Liver (tissue), 8 donors: ENCODE measurements at regions not wholly inside any gene's neighbourhood (a gene's known extent, or its start where the extent isn't known, plus 50 kb on each side); places are given as distances from the start of the nearest gene placed in this dataset.

ENCODE experiments used
- DNase-seq: peaks from one replicate; pipeline ENCODE4 v3.0.0-alpha.2; 2017; ENCODE audit warnings: low spot score
- H3K27ac ChIP-seq, 2 donors: one replicate each; pipeline ENCODE4 v1.7.0; 2013; ENCODE audit warnings: inconsistent platforms in 2 of 2, low read length in 2 of 2, control low read depth in 1 of 2, low read depth in 1 of 2, mild to moderate bottlenecking in 1 of 2
- H3K27me3 ChIP-seq, 4 donors: one replicate each; pipeline versions ENCODE4 v1.6.1 to v1.7.0; 2013; ENCODE audit warnings: low read length in 3 of 4, inconsistent platforms in 1 of 4, mild to moderate bottlenecking in 1 of 4, moderate library complexity in 1 of 4; ENCODE audit not compliant: control insufficient read depth in 4 of 4, insufficient read depth in 4 of 4
- H3K36me3 ChIP-seq, 4 donors: one replicate each; pipeline versions ENCODE4 v1.6.1 to v1.7.0; 2013; ENCODE audit warnings: low read length in 3 of 4, mild to moderate bottlenecking in 3 of 4, low read depth in 1 of 4, moderate library complexity in 1 of 4; ENCODE audit not compliant: control insufficient read depth in 4 of 4, insufficient read depth in 3 of 4
- H3K4me1 ChIP-seq, 4 donors: one replicate each; pipeline versions ENCODE4 v1.6.1 to v1.7.0; 2013; ENCODE audit warnings: low read length in 3 of 4, mild to moderate bottlenecking in 3 of 4, moderate library complexity in 1 of 4; ENCODE audit not compliant: control insufficient read depth in 4 of 4, insufficient read depth in 4 of 4
- H3K4me3 ChIP-seq, 3 donors: one replicate each; pipeline versions ENCODE4 v1.6.1 to v1.7.0; 2013; ENCODE audit warnings: low read length in 3 of 3, control low read depth in 1 of 3, low read depth in 1 of 3, mild to moderate bottlenecking in 1 of 3
- H3K9ac ChIP-seq, 2 donors: one replicate each; pipeline ENCODE4 v1.7.0; 2013; ENCODE audit warnings: low read length in 2 of 2, mild to moderate bottlenecking in 2 of 2, moderate library complexity in 2 of 2, control low read depth in 1 of 2, low read depth in 1 of 2
- H3K9me3 ChIP-seq, 4 donors: one replicate each; pipeline versions ENCODE4 v1.6.1 to v1.7.0; 2013; ENCODE audit warnings: low read length in 3 of 4; ENCODE audit not compliant: control insufficient read depth in 4 of 4
- ATF3 ChIP-seq: IDR thresholded peaks from 2 replicates; pipeline ENCODE4 v1.6.1; 2016; ENCODE audit warnings: antibody characterized with exemption
- EGR1 ChIP-seq, 2 donors: IDR thresholded peaks; 2 replicates each; pipeline ENCODE4 v1.6.1; 2016 to 2018; ENCODE audit warnings: antibody characterized with exemption in 2 of 2, low read depth in 2 of 2
- FOXA1 ChIP-seq: IDR thresholded peaks from 2 replicates; pipeline ENCODE4 v1.6.1; 2016; ENCODE audit warnings: antibody characterized with exemption
- FOXA2 ChIP-seq: IDR thresholded peaks from 2 replicates; pipeline ENCODE4 v1.6.1; 2016; ENCODE audit warnings: antibody characterized with exemption
- GABPA ChIP-seq, 2 donors: IDR thresholded peaks in 1 of 2; conservative IDR thresholded peaks in 1 of 2; 2 replicates each; pipeline ENCODE4 v1.6.1; 2016; ENCODE audit warnings: antibody characterized with exemption in 2 of 2, mild to moderate bottlenecking in 1 of 2, moderate library complexity in 1 of 2
- HNF4A ChIP-seq, 2 donors: conservative IDR thresholded peaks; 2 replicates each; pipeline ENCODE4 v1.6.1; 2016; ENCODE audit warnings: antibody characterized with exemption in 2 of 2, mild to moderate bottlenecking in 2 of 2
- HNF4G ChIP-seq: IDR thresholded peaks from 2 replicates; pipeline ENCODE4 v1.6.1; 2016; ENCODE audit warnings: antibody characterized with exemption
- JUND ChIP-seq, 2 donors: IDR thresholded peaks; 2 replicates each; pipeline ENCODE4 v1.6.1; 2016; ENCODE audit warnings: antibody characterized with exemption in 2 of 2
- MAX ChIP-seq: IDR thresholded peaks from 2 replicates; pipeline ENCODE4 v1.6.1; 2016; ENCODE audit warnings: antibody characterized with exemption
- NR2F2 ChIP-seq: IDR thresholded peaks from 2 replicates; pipeline ENCODE4 v1.6.1; 2016; ENCODE audit warnings: antibody characterized with exemption
- RAD21 ChIP-seq, 2 donors: IDR thresholded peaks; 2 replicates each; pipeline ENCODE4 v1.6.1; 2016; ENCODE audit warnings: antibody characterized with exemption in 2 of 2, mild to moderate bottlenecking in 2 of 2
- REST ChIP-seq: IDR thresholded peaks from 2 replicates; pipeline ENCODE4 v1.6.1; 2016; ENCODE audit warnings: antibody characterized with exemption, mild to moderate bottlenecking
- RXRA ChIP-seq, 2 donors: IDR thresholded peaks; 2 replicates each; pipeline ENCODE4 v1.6.1; 2017 to 2018; ENCODE audit warnings: antibody characterized with exemption in 2 of 2, mild to moderate bottlenecking in 1 of 2
- SP1 ChIP-seq: IDR thresholded peaks from 2 replicates; pipeline ENCODE4 v1.6.1; 2018; ENCODE audit warnings: antibody characterized with exemption, mild to moderate bottlenecking
- TAF1 ChIP-seq: conservative IDR thresholded peaks from 2 replicates; pipeline ENCODE4 v1.6.1; 2016; ENCODE audit warnings: antibody characterized with exemption, mild to moderate bottlenecking
- YY1 ChIP-seq: IDR thresholded peaks from 2 replicates; pipeline ENCODE4 v1.6.1; 2016; ENCODE audit warnings: antibody characterized with exemption, mild to moderate bottlenecking
- ZBTB33 ChIP-seq: IDR thresholded peaks from 2 replicates; pipeline ENCODE4 v1.6.1; 2016; ENCODE audit warnings: antibody characterized with exemption
- WGBS: extraction: QIAGEN DNeasy Blood & Tissue Kit; methylation state at CpG from one replicate; pipeline ENCODE4 v1.1.7; 2013; 5-methylcytosine and 5-hydroxymethylcytosine counted together
- TF ChIP-seq, protein P1 (sequence below): fragments of 150-350 bp; IDR thresholded peaks from 2 replicates; pipeline ENCODE4 v1.5.1; 2017; ENCODE audit warnings: improper control_type of control experiment, low read depth, low read length; ENCODE audit not compliant: missing input control
- donor health status: healthy.
- donor health status: healthy.
- donor health status: healthy.
- donor health status: healthy.
- donor health status: healthy.

- TF ChIP-seq, protein P1, sequence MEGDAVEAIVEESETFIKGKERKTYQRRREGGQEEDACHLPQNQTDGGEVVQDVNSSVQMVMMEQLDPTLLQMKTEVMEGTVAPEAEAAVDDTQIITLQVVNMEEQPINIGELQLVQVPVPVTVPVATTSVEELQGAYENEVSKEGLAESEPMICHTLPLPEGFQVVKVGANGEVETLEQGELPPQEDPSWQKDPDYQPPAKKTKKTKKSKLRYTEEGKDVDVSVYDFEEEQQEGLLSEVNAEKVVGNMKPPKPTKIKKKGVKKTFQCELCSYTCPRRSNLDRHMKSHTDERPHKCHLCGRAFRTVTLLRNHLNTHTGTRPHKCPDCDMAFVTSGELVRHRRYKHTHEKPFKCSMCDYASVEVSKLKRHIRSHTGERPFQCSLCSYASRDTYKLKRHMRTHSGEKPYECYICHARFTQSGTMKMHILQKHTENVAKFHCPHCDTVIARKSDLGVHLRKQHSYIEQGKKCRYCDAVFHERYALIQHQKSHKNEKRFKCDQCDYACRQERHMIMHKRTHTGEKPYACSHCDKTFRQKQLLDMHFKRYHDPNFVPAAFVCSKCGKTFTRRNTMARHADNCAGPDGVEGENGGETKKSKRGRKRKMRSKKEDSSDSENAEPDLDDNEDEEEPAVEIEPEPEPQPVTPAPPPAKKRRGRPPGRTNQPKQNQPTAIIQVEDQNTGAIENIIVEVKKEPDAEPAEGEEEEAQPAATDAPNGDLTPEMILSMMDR = no peak
- TF ChIP-seq SP1 = no peak
These were observed 157.3 kb downstream of the C5orf15 start (continued) for GRCh38 chr5:133811168-133811567.

GRCh38 chr5:133809801-133810200, 158.6 kb downstream of the C5orf15 start:
- no peak overlapping the region for H3K27ac ChIP-seq
- no peak for TF ChIP-seq JUND (IDR thresholded peaks at IDR 0.05)
- no peak for TF ChIP-seq EGR1 (IDR thresholded peaks at IDR 0.05; ENCODE audit: low read depth in 2 of 2)
- TF ChIP-seq ATF3 = no peak
- TF ChIP-seq ZBTB33 = no peak
- TF ChIP-seq, protein P1 = no peak
- no peak for TF ChIP-seq FOXA1
- no peak for TF ChIP-seq SP1
- no peak for TF ChIP-seq MAX
- no peak for TF ChIP-seq HNF4A (conservative IDR thresholded peaks at IDR 0.05)
- no peak for TF ChIP-seq YY1
- TF ChIP-seq HNF4G = no peak
- TF ChIP-seq TAF1 = no peak
- no peak for TF ChIP-seq FOXA2
- TF ChIP-seq NR2F2 = no peak
- TF ChIP-seq RAD21 (IDR thresholded peaks at IDR 0.05) = no peak
- TF ChIP-seq RXRA (IDR thresholded peaks at IDR 0.05) = no peak
- TF ChIP-seq GABPA (IDR thresholded peaks at IDR 0.05 in 1 of 2, conservative IDR thresholded peaks at IDR 0.05 in 1 of 2) = no peak
- WGBS = 94% methylated on average over 2 of the region's 2 CpGs
- H3K4me1 ChIP-seq = no peaks in the 10 kb centered on the region
- H3K36me3 ChIP-seq = no peaks in the 10 kb centered on the region
- H3K27me3 ChIP-seq = no peaks in the 10 kb centered on the region
- no peak for DNase-seq
- no peak overlapping the region for H3K4me3 ChIP-seq
- no peak overlapping the region for H3K9ac ChIP-seq
- H3K9me3 ChIP-seq = no peaks in the 10 kb centered on the region

- no peak overlapping the region for H3K27ac ChIP-seq
- H3K4me1 ChIP-seq = peaks cover 0 to under 1% (median under 1%) of the 10 kb centered on the region in 4 donors
- no peak overlapping the region for H3K4me3 ChIP-seq
- no peaks in the 10 kb centered on the region for H3K36me3 ChIP-seq
- 22% methylated on average over 4 of the region's 4 CpGs for WGBS
- no peak overlapping the region for H3K9ac ChIP-seq
- no peak for DNase-seq
- no peak for TF ChIP-seq HNF4A (conservative IDR thresholded peaks at IDR 0.05)
- no peak for TF ChIP-seq ZBTB33
- TF ChIP-seq HNF4G = no peak
- TF ChIP-seq ATF3 = no peak
- TF ChIP-seq NR2F2 = no peak
- TF ChIP-seq FOXA1 = no peak
- TF ChIP-seq JUND (IDR thresholded peaks at IDR 0.05) = no peak
- no peak for TF ChIP-seq GABPA (IDR thresholded peaks at IDR 0.05 in 1 of 2, conservative IDR thresholded peaks at IDR 0.05 in 1 of 2)
- TF ChIP-seq RAD21 (IDR thresholded peaks at IDR 0.05) = no peak
- no peak for TF ChIP-seq REST
- H3K27me3 ChIP-seq = peaks cover 0 to 2% (median 0%) of the 10 kb centered on the region in 4 donors
- H3K9me3 ChIP-seq = peaks cover 0 to 2% (median under 1%) of the 10 kb centered on the region in 4 donors
These were observed 161.1 kb downstream of the C5orf15 start for GRCh38 chr5:133807348-133807747.
